ENCODE measurements at regions not wholly inside any gene's neighbourhood (a gene's known extent, or its start where the extent isn't known, plus 50 kb on each side); places are given as distances from the start of the nearest gene placed in this dataset.

- no peak for DNase-seq (ENCODE audit: low spot score)
These were observed 124.5 kb upstream of the CSF3R start for GRCh38 chr1:36607263-36607651.

- no peak for DNase-seq (ENCODE audit: low spot score)
These were observed 124.0 kb upstream of the CSF3R start for GRCh38 chr1:36606641-36607262.

- DNase-seq (ENCODE audit: low spot score) = no peak
These were observed 123.4 kb upstream of the CSF3R start for GRCh38 chr1:36605942-36606640.

- no peak for DNase-seq (ENCODE audit: low spot score)
These were observed 120.7 kb upstream of the CSF3R start for GRCh38 chr1:36603461-36603860.

GRCh38 chr1:36602184-36602583 lies 119.5 kb upstream of the CSF3R start:
- no peak for DNase-seq (ENCODE audit: low spot score)

- no peak for DNase-seq (ENCODE audit: low spot score)
These were observed 117.1 kb upstream of the CSF3R start for GRCh38 chr1:36599828-36600227.

GRCh38 chr1:36597514-36597913 lies 114.8 kb upstream of the CSF3R start:
- no peak for DNase-seq (ENCODE audit: low spot score)

GRCh38 chr1:36595921-36596320 lies 113.2 kb upstream of the CSF3R start:
- no peak for DNase-seq (ENCODE audit: low spot score)

- no peak for DNase-seq (ENCODE audit: low spot score)
These were observed 112.6 kb upstream of the CSF3R start for GRCh38 chr1:36595349-36595748.

- DNase-seq (ENCODE audit: low spot score) = no peak
These were observed 111.3 kb upstream of the CSF3R start for GRCh38 chr1:36594023-36594422.

GRCh38 chr1:36591278-36591677 lies 108.6 kb upstream of the CSF3R start:
- DNase-seq (ENCODE audit: low spot score) = no peak

GRCh38 chr1:36590771-36591170 lies 108.1 kb upstream of the CSF3R start:
- no peak for DNase-seq (ENCODE audit: low spot score)

GRCh38 chr1:36590264-36590663 lies 107.6 kb upstream of the CSF3R start:
- no peak for DNase-seq (ENCODE audit: low spot score)

GRCh38 chr1:36588972-36589371 lies 106.3 kb upstream of the CSF3R start:
- DNase-seq (ENCODE audit: low spot score) = no peak

- DNase-seq (ENCODE audit: low spot score) = no peak
These were observed 103.1 kb upstream of the CSF3R start for GRCh38 chr1:36585569-36586548.

- DNase-seq (ENCODE audit: low spot score) = no peak
These were observed 102.3 kb upstream of the CSF3R start for GRCh38 chr1:36584874-36585453.

GRCh38 chr1:36583980-36584782 lies 101.5 kb upstream of the CSF3R start:
- no peak for DNase-seq (ENCODE audit: low spot score)

- DNase-seq (ENCODE audit: low spot score) = no peak
These were observed 100.4 kb upstream of the CSF3R start for GRCh38 chr1:36583080-36583479.

GRCh38 chr1:36582066-36582755 lies 99.5 kb upstream of the CSF3R start:
- DNase-seq (ENCODE audit: low spot score) = no peak

GRCh38 chr1:36580524-36580923 lies 97.8 kb upstream of the CSF3R start:
- no peak for DNase-seq (ENCODE audit: low spot score)

- no peak for DNase-seq (ENCODE audit: low spot score)
These were observed 96.3 kb upstream of the CSF3R start for GRCh38 chr1:36579039-36579438.

All from LoVo (cell line).